Mesendoderm (in vitro differentiated cells): ENCODE measurements at regions not wholly inside any gene's neighbourhood (a gene's known extent, or its start where the extent isn't known, plus 50 kb on each side); places are given as distances from the start of the nearest gene placed in this dataset.

Experiments used
- DNase-seq: peaks from one replicate; pipeline ENCODE4 v3.0.0; 2013
- H2AK5ac ChIP-seq: 2 replicates; pipeline ENCODE4 v1.6.1; 2013; ENCODE audit warnings: low read length, inconsistent platforms
- H2BK120ac ChIP-seq: 2 replicates; pipeline ENCODE4 v1.6.1; 2013; ENCODE audit warnings: low read depth, mild to moderate bottlenecking, low read length, moderate library complexity, mixed read lengths
- H2BK15ac ChIP-seq: replicated peaks from 2 replicates; pipeline ENCODE4 v1.6.1; 2013; ENCODE audit warnings: low read depth, mild to moderate bottlenecking, moderate library complexity
- H2BK5ac ChIP-seq: 2 replicates; pipeline ENCODE4 v1.6.1; 2013; ENCODE audit warnings: low read length, inconsistent platforms
- H3K18ac ChIP-seq: 2 replicates; pipeline ENCODE4 v1.6.1; 2013; ENCODE audit warnings: mild to moderate bottlenecking, low read length, mixed read lengths
- H3K23ac ChIP-seq: one replicate; pipeline ENCODE4 v1.6.1; 2013; ENCODE audit warnings: low read length
- H3K27ac ChIP-seq: 2 replicates; pipeline ENCODE4 v1.5.1; 2013; ENCODE audit warnings: low read depth, mild to moderate bottlenecking, inconsistent platforms, low read length, moderate library complexity
- H3K27me3 ChIP-seq: 2 replicates; pipeline ENCODE4 v1.6.1; 2013; ENCODE audit warnings: low read length, control low read depth, mild to moderate bottlenecking, inconsistent platforms; ENCODE audit not compliant: insufficient read depth, poor library complexity
- H3K36me3 ChIP-seq: 2 replicates; pipeline ENCODE4 v1.6.1; 2013; ENCODE audit warnings: low read length, inconsistent platforms; ENCODE audit not compliant: control insufficient read depth, insufficient read depth
- H3K4ac ChIP-seq: one replicate; pipeline ENCODE4 v1.6.1; 2013; ENCODE audit warnings: low read depth, mild to moderate bottlenecking, low read length, moderate library complexity
- H3K4me1 ChIP-seq: 2 replicates; pipeline ENCODE4 v1.6.1; 2013; ENCODE audit warnings: low read depth, low read length, inconsistent platforms; ENCODE audit not compliant: control insufficient read depth
- H3K4me2 ChIP-seq: 2 replicates; pipeline ENCODE4 v1.6.1; 2013; ENCODE audit warnings: low read length
- H3K4me3 ChIP-seq: 2 replicates; pipeline ENCODE4 v1.5.1; 2013; ENCODE audit warnings: mild to moderate bottlenecking, low read length
- H3K56ac ChIP-seq: one replicate; pipeline ENCODE4 v1.6.1; 2013; ENCODE audit warnings: low read length
- H3K79me1 ChIP-seq: 2 replicates; pipeline ENCODE4 v1.6.1; 2013; ENCODE audit warnings: low read length, inconsistent platforms
- H3K79me2 ChIP-seq: 2 replicates; pipeline ENCODE4 v1.6.1; 2013; ENCODE audit warnings: mild to moderate bottlenecking, low read length; ENCODE audit not compliant: control insufficient read depth, insufficient read depth
- H3K9ac ChIP-seq: 2 replicates; pipeline ENCODE4 v1.6.1; 2013; ENCODE audit warnings: low read length, inconsistent platforms
- H4K5ac ChIP-seq: one replicate; pipeline ENCODE4 v1.6.1; 2013; ENCODE audit warnings: low read length
- H4K8ac ChIP-seq: one replicate; pipeline ENCODE4 v1.6.1; 2013; ENCODE audit warnings: low read depth, mild to moderate bottlenecking, control low read depth, low read length, moderate library complexity
- WGBS: extraction: QIAGEN DNeasy Blood & Tissue Kit; methylation state at CpG from one replicate; pipeline ENCODE4 v1.1.7; 2013; ENCODE audit warnings: low lambda C conversion rate, missing lambda C conversion rate; ENCODE audit not compliant: insufficient coverage; ENCODE audit errors: extremely low coverage; 5-methylcytosine and 5-hydroxymethylcytosine counted together

GRCh38 chr16:72654535-72654934 is 393.4 kb downstream of the ZFHX3 start:
- Histone ChIP-seq H3K18ac (no peak overlapping the region), H3K79me1 (no peaks in the 10 kb centered on the region), H3K23ac (no peak overlapping the region), H3K4me3 (no peak overlapping the region), H4K8ac (no peak overlapping the region), H4K5ac (no peak overlapping the region), H3K9ac (no peak overlapping the region), H2AK5ac (no peak overlapping the region), H3K4ac (no peak overlapping the region), H3K36me3 (no peaks in the 10 kb centered on the region), H3K79me2 (no peaks in the 10 kb centered on the region), H3K27ac (no peak overlapping the region), H3K56ac (no peak overlapping the region), H2BK5ac (no peak overlapping the region), H3K4me2 (no peak overlapping the region), H3K4me1 (no peaks in the 10 kb centered on the region), H2BK15ac (no peak overlapping the region), H2BK120ac (no peak overlapping the region), H3K27me3 (no peaks in the 10 kb centered on the region)
- DNase-seq = no peak

GRCh38 chr16:72649254-72649944 is 398.5 kb downstream of the ZFHX3 start:
- no CpG with 5 or more reads among the region's 3 CpGs for WGBS
- Histone ChIP-seq H2BK5ac (no peak overlapping the region), H3K23ac (no peak overlapping the region), H2BK15ac (no peak overlapping the region), H3K27ac (no peak overlapping the region), H3K56ac (no peak overlapping the region), H3K79me2 (no peaks in the 10 kb centered on the region), H2AK5ac (no peak overlapping the region), H3K79me1 (no peaks in the 10 kb centered on the region), H3K4me2 (no peak overlapping the region), H3K4me3 (no peak overlapping the region), H3K9ac (no peak overlapping the region), H3K27me3 (no peaks in the 10 kb centered on the region), H2BK120ac (no peak overlapping the region), H4K8ac (no peak overlapping the region), H3K4ac (no peak overlapping the region), H3K18ac (no peak overlapping the region), H3K4me1 (no peaks in the 10 kb centered on the region), H4K5ac (no peak overlapping the region), H3K36me3 (no peaks in the 10 kb centered on the region)
- DNase-seq = no peak

- Histone ChIP-seq H3K79me2 (no peaks in the 10 kb centered on the region), H3K4me3 (no peak overlapping the region), H3K4ac (no peak overlapping the region), H3K9ac (no peak overlapping the region), H4K5ac (no peak overlapping the region), H2BK15ac (no peak overlapping the region), H3K56ac (no peak overlapping the region), H3K18ac (no peak overlapping the region), H3K36me3 (no peaks in the 10 kb centered on the region), H3K4me2 (no peak overlapping the region), H2AK5ac (no peak overlapping the region), H3K23ac (no peak overlapping the region), H3K27ac (no peak overlapping the region), H3K27me3 (no peaks in the 10 kb centered on the region), H2BK120ac (no peak overlapping the region), H3K4me1 (no peaks in the 10 kb centered on the region), H3K79me1 (no peaks in the 10 kb centered on the region), H2BK5ac (no peak overlapping the region), H4K8ac (no peak overlapping the region)
- WGBS = no CpG with 5 or more reads among the region's 3 CpGs
- no peak for DNase-seq
These were observed 401.3 kb downstream of the ZFHX3 start for GRCh38 chr16:72646615-72647014.

- Histone ChIP-seq H3K9ac (no peak overlapping the region), H4K8ac (no peak overlapping the region), H3K4me1 (no peaks in the 10 kb centered on the region), H3K56ac (no peak overlapping the region), H3K27ac (no peak overlapping the region), H2BK5ac (no peak overlapping the region), H2BK120ac (no peak overlapping the region), H2AK5ac (no peak overlapping the region), H3K4me3 (no peak overlapping the region), H4K5ac (no peak overlapping the region), H3K79me2 (no peaks in the 10 kb centered on the region), H3K4ac (no peak overlapping the region), H3K79me1 (no peaks in the 10 kb centered on the region), H3K18ac (no peak overlapping the region), H3K27me3 (no peaks in the 10 kb centered on the region), H3K23ac (no peak overlapping the region), H2BK15ac (no peak overlapping the region), H3K36me3 (no peaks in the 10 kb centered on the region), H3K4me2 (no peak overlapping the region)
- WGBS = no CpG with 5 or more reads among the region's 3 CpGs
- DNase-seq = no peak
These were observed 402.4 kb downstream of the ZFHX3 start for GRCh38 chr16:72645538-72645937.

GRCh38 chr16:72644911-72645310 is 403.0 kb downstream of the ZFHX3 start:
- Histone ChIP-seq H3K36me3 (no peaks in the 10 kb centered on the region), H3K9ac (no peak overlapping the region), H4K5ac (no peak overlapping the region), H3K79me2 (no peaks in the 10 kb centered on the region), H3K56ac (no peak overlapping the region), H3K23ac (no peak overlapping the region), H3K27me3 (no peaks in the 10 kb centered on the region), H3K4me3 (no peak overlapping the region), H2BK5ac (no peak overlapping the region), H3K4me2 (no peak overlapping the region), H2BK15ac (no peak overlapping the region), H3K18ac (no peak overlapping the region), H3K79me1 (no peaks in the 10 kb centered on the region), H3K27ac (no peak overlapping the region), H2BK120ac (no peak overlapping the region), H3K4ac (no peak overlapping the region), H2AK5ac (no peak overlapping the region), H3K4me1 (no peaks in the 10 kb centered on the region), H4K8ac (no peak overlapping the region)
- no peak for DNase-seq

GRCh38 chr16:72639494-72639893 is 408.4 kb downstream of the ZFHX3 start:
- Histone ChIP-seq H3K79me2 (no peaks in the 10 kb centered on the region), H3K9ac (no peak overlapping the region), H3K4me3 (no peak overlapping the region), H2BK15ac (no peak overlapping the region), H3K36me3 (no peaks in the 10 kb centered on the region), H3K4ac (no peak overlapping the region), H3K56ac (no peak overlapping the region), H2BK120ac (no peak overlapping the region), H2BK5ac (no peak overlapping the region), H3K18ac (no peak overlapping the region), H3K27ac (no peak overlapping the region), H4K5ac (no peak overlapping the region), H3K79me1 (no peaks in the 10 kb centered on the region), H3K23ac (no peak overlapping the region), H3K4me1 (no peaks in the 10 kb centered on the region), H3K4me2 (no peak overlapping the region), H3K27me3 (no peaks in the 10 kb centered on the region), H2AK5ac (no peak overlapping the region), H4K8ac (no peak overlapping the region)
- no CpG with 5 or more reads among the region's 1 CpG for WGBS
- DNase-seq = no peak
